Testis (tissue), 2 donors: ENCODE measurements at regions not wholly inside any gene's neighbourhood (a gene's known extent, or its start where the extent isn't known, plus 50 kb on each side); places are given as distances from the start of the nearest gene placed in this dataset.

Experiments used
- DNase-seq: peaks from one replicate; pipeline ENCODE4 v3.0.0-alpha.2; 2019
- H3K27ac ChIP-seq, 2 donors: fragments of 200-600 bp; sonication (generic); one replicate each; pipeline ENCODE4 v1.5.1; 2019
- H3K27me3 ChIP-seq: fragments of 200-600 bp; sonication (generic); one replicate; pipeline ENCODE4 v1.5.1; 2019
- H3K36me3 ChIP-seq: fragments of 200-600 bp; sonication (generic); one replicate; pipeline ENCODE4 v1.5.1; 2017; ENCODE audit warnings: low read depth; ENCODE audit errors: missing control alignments
- H3K4me1 ChIP-seq: fragments of 200-600 bp; sonication (generic); one replicate; pipeline ENCODE4 v1.5.1; 2019
- H3K4me3 ChIP-seq, 2 donors: fragments of 200-600 bp; sonication (generic); one replicate each; pipeline ENCODE4 v1.5.1; 2017 to 2019
- H3K9me3 ChIP-seq: fragments of 200-600 bp; sonication (generic); one replicate; pipeline ENCODE4 v1.5.1; 2017
- POLR2A ChIP-seq: fragments of 450-650 bp; IDR thresholded peaks from one replicate; pipeline ENCODE4 v1.6.1; 2017; ENCODE audit warnings: antibody characterized with exemption, mild to moderate bottlenecking, moderate library complexity
- WGBS, 2 donors: methylation state at CpG; one replicate each; pipeline ENCODE4 v1.1.5; 2018; 5-methylcytosine and 5-hydroxymethylcytosine counted together
- intact Hi-C: fragments of 100-400 bp; cut with DNase I; formaldehyde crosslinking; loops from one replicate; pipeline ENCODE4 v1.15.1; 2023; ENCODE audit warnings: low total_unique reads
- TF ChIP-seq, protein P1 (sequence below), 3 experiments: fragments of 450-650 bp in 2 of 3; fragments of 200-600 bp in 1 of 3; sonication (generic) in 1 of 3; IDR thresholded peaks; one replicate each; pipeline ENCODE4 v1.5.1; 2016 to 2019; ENCODE audit warnings: antibody characterized with exemption in 3 of 3, mild to moderate bottlenecking in 2 of 3, moderate library complexity in 1 of 3

DNA sequence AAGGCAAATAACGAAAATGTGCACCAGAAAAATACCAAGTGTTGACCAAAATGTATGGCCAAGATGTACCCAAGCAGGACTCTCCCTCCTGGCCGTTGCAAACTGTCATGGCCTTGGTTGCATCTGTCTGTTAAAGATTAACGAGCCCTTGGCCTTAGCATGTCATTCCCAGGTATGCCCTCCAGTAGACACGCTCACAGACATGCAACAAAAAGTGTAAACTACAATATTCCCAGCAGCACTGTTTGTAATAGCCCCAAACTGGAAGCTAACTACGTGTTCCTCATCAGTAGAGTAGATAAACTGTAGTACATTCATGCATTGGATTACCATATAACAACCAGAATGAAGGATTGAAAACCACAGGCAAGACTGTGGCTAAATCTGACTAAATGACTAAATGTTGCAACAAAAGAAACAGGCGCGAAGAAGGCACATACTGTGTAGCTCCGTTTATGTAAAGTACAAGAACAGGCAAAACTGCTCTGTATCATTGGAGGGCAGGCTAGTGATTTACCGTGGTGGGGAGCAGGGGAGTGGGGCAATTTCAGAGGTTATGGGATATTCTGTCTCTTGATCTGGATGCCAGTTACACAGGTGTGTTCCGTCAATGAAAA is 232.8 kb upstream of the DIO3 start:
- no peak overlapping the region for H3K27ac ChIP-seq
- no peaks in the 10 kb centered on the region for H3K36me3 ChIP-seq
- H3K4me3 ChIP-seq, result no peak overlapping the region
- H3K9me3 ChIP-seq, result no peaks in the 10 kb centered on the region
- no peaks in the 10 kb centered on the region for H3K27me3 ChIP-seq
- no peak for DNase-seq
- TF ChIP-seq, protein P1, sequence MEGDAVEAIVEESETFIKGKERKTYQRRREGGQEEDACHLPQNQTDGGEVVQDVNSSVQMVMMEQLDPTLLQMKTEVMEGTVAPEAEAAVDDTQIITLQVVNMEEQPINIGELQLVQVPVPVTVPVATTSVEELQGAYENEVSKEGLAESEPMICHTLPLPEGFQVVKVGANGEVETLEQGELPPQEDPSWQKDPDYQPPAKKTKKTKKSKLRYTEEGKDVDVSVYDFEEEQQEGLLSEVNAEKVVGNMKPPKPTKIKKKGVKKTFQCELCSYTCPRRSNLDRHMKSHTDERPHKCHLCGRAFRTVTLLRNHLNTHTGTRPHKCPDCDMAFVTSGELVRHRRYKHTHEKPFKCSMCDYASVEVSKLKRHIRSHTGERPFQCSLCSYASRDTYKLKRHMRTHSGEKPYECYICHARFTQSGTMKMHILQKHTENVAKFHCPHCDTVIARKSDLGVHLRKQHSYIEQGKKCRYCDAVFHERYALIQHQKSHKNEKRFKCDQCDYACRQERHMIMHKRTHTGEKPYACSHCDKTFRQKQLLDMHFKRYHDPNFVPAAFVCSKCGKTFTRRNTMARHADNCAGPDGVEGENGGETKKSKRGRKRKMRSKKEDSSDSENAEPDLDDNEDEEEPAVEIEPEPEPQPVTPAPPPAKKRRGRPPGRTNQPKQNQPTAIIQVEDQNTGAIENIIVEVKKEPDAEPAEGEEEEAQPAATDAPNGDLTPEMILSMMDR (IDR thresholded peaks at IDR 0.05), result no peak
- TF ChIP-seq POLR2A, result no peak
- no peaks in the 10 kb centered on the region for H3K4me1 ChIP-seq
- intact Hi-C loops, result no loop called here
- WGBS, 2 donors, result 73 to 81% methylated on average over 10 of the region's 10 CpGs

DNA sequence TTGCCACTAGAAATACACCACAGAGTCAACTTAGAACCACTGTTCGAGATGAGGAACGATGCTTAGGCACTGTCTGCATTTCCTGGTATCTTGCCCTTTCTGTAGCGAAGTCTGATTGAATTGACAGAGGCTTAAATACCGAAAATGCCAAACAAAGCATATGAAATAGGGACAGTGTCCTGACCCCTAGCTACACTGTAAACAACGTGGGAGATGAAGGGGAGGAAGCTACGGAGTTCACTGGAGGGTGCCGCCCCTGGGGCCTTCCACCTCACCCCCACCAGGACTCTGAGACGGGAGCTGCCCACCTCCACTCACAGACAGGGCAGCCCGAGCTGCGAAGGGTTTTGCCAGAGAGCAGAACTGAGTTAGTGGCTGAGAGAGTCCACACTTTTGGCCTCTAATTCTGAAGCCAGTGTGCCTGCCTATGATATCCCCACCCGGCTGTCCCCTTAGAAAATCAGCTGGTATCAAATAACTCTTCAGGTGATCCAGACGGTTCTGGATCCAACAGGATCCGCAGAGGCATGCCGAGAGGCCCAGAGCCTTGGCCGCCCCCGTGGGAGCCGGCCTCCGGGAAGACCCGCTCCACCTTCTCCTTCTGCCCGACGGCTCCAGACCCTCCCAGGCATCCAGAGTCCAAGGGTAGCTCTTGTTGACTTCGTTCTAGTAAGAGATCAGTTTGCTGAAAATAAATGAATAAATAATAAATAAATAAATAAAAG is 230.7 kb upstream of the DIO3 start:
- 86 to 87% methylated on average over 20 to 22 of the region's 22 CpGs for WGBS, 2 donors
- H3K27me3 ChIP-seq, result no peaks in the 10 kb centered on the region
- no peaks in the 10 kb centered on the region for H3K36me3 ChIP-seq
- DNase-seq, result no peak
- intact Hi-C loops, result no loop called here
- no peak overlapping the region for H3K4me3 ChIP-seq
- TF ChIP-seq, protein P1 (IDR thresholded peaks at IDR 0.05), result no peak
- no peak for TF ChIP-seq POLR2A
- H3K9me3 ChIP-seq, result no peaks in the 10 kb centered on the region
- H3K27ac ChIP-seq, result no peak overlapping the region
- H3K4me1 ChIP-seq, result no peaks in the 10 kb centered on the region

- Histone ChIP-seq H3K27me3 (no peaks in the 10 kb centered on the region), H3K27ac (no peak overlapping the region), H3K4me1 (peaks cover under 1% of the 10 kb centered on the region), H3K9me3 (no peaks in the 10 kb centered on the region), H3K4me3 (no peak overlapping the region), H3K36me3 (no peaks in the 10 kb centered on the region)
- intact Hi-C loops, result no loop called here
- TF ChIP-seq POLR2A, result no peak
- TF ChIP-seq, protein P1 (IDR thresholded peaks at IDR 0.05), result no peak
- WGBS, 2 donors, result 78 to 92% methylated on average over 10 of the region's 10 CpGs
- no peak for DNase-seq
Measured at GRCh38 chr14:101331141-101331525, 230.2 kb upstream of the DIO3 start.

GRCh38 chr14:101331661-101332169 is 229.6 kb upstream of the DIO3 start:
- TF ChIP-seq, protein P1 (IDR thresholded peaks at IDR 0.05), result no peak
- TF ChIP-seq POLR2A, result no peak
- no peak overlapping the region for H3K4me3 ChIP-seq
- DNase-seq, result peak; percentile 28
- WGBS, 2 donors, result 78 to 81% methylated on average over 5 to 6 of the region's 6 CpGs
- no peaks in the 10 kb centered on the region for H3K9me3 ChIP-seq
- H3K36me3 ChIP-seq, result no peaks in the 10 kb centered on the region
- intact Hi-C loops, result no loop called here
- no peak overlapping the region for H3K27ac ChIP-seq
- no peaks in the 10 kb centered on the region for H3K27me3 ChIP-seq
- H3K4me1 ChIP-seq, result peaks cover 5% of the 10 kb centered on the region
